Type B pancreatic cell (in vitro differentiated cells): ENCODE measurements at regions not wholly inside any gene's neighbourhood (a gene's known extent, or its start where the extent isn't known, plus 50 kb on each side); places are given as distances from the start of the nearest gene placed in this dataset.

Experiments
- DNase-seq: peaks from one replicate; pipeline ENCODE4 v3.0.0; 2021; ENCODE audit warnings: mixed read lengths; ENCODE audit not compliant: unreplicated experiment; ENCODE audit errors: extremely low spot score
- H3K27ac Mint-ChIP-seq: 2 replicates; pipeline ENCODE4 v1.8.0; 2021; ENCODE audit warnings: mild to moderate bottlenecking, mixed read lengths
- H3K27me3 Mint-ChIP-seq: 2 replicates; pipeline ENCODE4 v1.8.0; 2021; ENCODE audit warnings: mixed read lengths
- H3K36me3 Mint-ChIP-seq: 2 replicates; pipeline ENCODE4 v1.8.0; 2021; ENCODE audit warnings: mixed read lengths
- H3K4me1 Mint-ChIP-seq: one replicate; pipeline ENCODE4 v1.8.0; 2021; ENCODE audit warnings: mixed read lengths; ENCODE audit not compliant: unreplicated experiment
- H3K4me3 Mint-ChIP-seq: 2 replicates; pipeline ENCODE4 v1.8.0; 2021; ENCODE audit warnings: mild to moderate bottlenecking, mixed read lengths
- H3K9me3 Mint-ChIP-seq: 2 replicates; pipeline ENCODE4 v1.8.0; 2021; ENCODE audit warnings: mixed read lengths
- TF ChIP-seq, protein P1 (sequence below): fragments of 200-600 bp; sonication (generic); conservative IDR thresholded peaks from 2 replicates; pipeline ENCODE4 v1.5.0; 2021; ENCODE audit warnings: antibody characterized with exemption, mild to moderate bottlenecking

DNA sequence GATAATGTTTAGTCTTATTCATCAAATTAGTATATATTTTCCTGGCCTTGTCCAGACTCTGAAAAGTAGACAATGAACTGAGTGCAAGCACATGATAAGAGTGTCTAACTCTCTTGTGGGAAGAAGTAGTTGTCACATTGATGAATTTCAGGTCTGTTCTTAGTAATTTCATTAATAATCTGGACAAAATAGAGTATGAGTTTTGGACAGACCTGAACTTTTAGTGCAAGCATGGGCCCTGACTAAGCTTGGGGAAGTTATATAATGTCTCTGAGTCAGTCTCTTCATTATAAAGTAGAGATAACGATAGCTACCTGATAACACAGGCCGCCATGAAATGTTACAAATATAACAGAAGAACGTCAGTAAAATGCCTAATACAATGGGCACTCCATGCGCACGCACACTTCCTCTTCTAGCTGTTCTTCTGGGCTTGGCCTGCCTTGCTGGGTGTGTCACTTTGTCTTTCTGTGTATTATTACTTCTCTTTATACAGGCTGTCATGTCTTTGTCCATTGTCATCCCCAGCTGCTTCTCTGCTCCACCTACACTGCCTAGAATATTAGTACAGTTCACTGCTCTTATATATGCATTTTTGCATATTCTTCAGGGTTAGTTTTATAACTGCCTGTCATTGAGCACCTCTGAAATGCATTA lies 129.1 kb upstream of the HTR2A start:
- DNase-seq = no peak
- TF ChIP-seq, protein P1, sequence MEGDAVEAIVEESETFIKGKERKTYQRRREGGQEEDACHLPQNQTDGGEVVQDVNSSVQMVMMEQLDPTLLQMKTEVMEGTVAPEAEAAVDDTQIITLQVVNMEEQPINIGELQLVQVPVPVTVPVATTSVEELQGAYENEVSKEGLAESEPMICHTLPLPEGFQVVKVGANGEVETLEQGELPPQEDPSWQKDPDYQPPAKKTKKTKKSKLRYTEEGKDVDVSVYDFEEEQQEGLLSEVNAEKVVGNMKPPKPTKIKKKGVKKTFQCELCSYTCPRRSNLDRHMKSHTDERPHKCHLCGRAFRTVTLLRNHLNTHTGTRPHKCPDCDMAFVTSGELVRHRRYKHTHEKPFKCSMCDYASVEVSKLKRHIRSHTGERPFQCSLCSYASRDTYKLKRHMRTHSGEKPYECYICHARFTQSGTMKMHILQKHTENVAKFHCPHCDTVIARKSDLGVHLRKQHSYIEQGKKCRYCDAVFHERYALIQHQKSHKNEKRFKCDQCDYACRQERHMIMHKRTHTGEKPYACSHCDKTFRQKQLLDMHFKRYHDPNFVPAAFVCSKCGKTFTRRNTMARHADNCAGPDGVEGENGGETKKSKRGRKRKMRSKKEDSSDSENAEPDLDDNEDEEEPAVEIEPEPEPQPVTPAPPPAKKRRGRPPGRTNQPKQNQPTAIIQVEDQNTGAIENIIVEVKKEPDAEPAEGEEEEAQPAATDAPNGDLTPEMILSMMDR = no peak
- Mint-ChIP-seq H3K27me3 (no peaks in the 10 kb centered on the region), H3K4me3 (no peak overlapping the region), H3K27ac (no peak overlapping the region), H3K9me3 (no peaks in the 10 kb centered on the region), H3K36me3 (no peaks in the 10 kb centered on the region), H3K4me1 (peaks cover 27% of the 10 kb centered on the region)

GRCh38 chr13:47019977-47020376 lies 123.1 kb upstream of the HTR2A start:
- Mint-ChIP-seq H3K4me3 (no peak overlapping the region), H3K36me3 (no peaks in the 10 kb centered on the region), H3K4me1 (peaks cover 10% of the 10 kb centered on the region), H3K9me3 (peaks cover 8% of the 10 kb centered on the region), H3K27me3 (no peaks in the 10 kb centered on the region), H3K27ac (no peak overlapping the region)
- no peak for DNase-seq
- TF ChIP-seq, protein P1 = no peak

- TF ChIP-seq, protein P1 = no peak
- no peak overlapping the region for H3K27ac Mint-ChIP-seq
- H3K36me3 Mint-ChIP-seq = no peaks in the 10 kb centered on the region
- peaks cover 8% of the 10 kb centered on the region for H3K9me3 Mint-ChIP-seq
- DNase-seq = no peak
- H3K27me3 Mint-ChIP-seq = no peaks in the 10 kb centered on the region
- no peak overlapping the region for H3K4me3 Mint-ChIP-seq
- no peaks in the 10 kb centered on the region for H3K4me1 Mint-ChIP-seq
Measured at GRCh38 chr13:47017476-47017875, 120.6 kb upstream of the HTR2A start.

DNA sequence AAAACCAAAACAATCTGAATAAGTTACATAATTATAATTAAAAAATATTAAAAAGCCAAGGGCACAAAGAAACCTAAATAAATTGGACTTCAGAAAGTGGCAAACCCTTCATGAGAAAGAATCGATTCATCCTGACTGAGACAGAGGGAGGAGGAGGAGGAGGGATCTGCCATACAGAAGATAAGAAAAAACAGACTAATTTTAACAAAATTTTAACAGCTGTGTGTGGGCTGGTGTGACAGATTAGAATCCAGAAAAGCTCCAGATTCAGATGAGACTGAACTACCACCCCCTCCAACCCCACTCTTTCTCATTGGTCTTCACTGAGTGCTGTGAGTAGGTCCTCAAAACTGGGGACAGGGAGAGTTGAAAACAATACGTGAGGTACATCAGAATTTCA lies 111.5 kb upstream of the HTR2A start:
- Mint-ChIP-seq H3K4me3 (no peak overlapping the region), H3K9me3 (no peaks in the 10 kb centered on the region), H3K36me3 (no peaks in the 10 kb centered on the region), H3K27me3 (peaks cover 3% of the 10 kb centered on the region), H3K4me1 (no peaks in the 10 kb centered on the region), H3K27ac (no peak overlapping the region)
- no peak for DNase-seq
- TF ChIP-seq, protein P1 = no peak

DNA sequence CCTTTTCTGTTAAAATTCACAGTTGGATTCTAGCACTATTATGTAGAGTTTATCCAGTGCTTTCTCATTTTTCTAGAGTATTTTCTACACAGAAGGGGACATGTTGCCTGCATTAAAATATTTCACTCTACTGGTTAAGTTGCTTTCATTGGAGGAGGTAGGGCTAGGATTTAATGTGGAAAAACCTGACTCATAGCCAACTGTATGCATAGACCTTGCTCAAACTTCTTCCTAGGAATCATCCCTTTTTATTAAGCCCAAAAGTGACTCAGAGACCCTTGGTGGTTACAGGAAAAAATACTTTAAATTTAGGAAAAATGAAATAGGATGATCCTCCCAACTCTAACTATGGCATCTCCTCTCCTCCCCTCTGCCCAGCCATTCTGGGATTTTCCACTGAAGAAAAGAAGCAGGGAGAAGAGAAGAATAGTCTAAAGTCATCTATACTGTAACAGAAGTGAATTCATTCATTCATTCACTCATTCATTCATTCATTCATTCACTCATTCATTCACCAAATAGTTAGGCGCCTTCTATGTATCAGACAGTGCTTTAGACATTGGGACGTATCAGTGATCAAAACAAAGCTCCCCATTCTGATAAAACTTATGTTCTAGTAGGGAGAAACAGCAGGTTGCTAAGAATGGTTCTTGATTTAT lies 109.0 kb upstream of the HTR2A start:
- no peaks in the 10 kb centered on the region for H3K4me1 Mint-ChIP-seq
- no peak overlapping the region for H3K27ac Mint-ChIP-seq
- peaks cover 6% of the 10 kb centered on the region for H3K27me3 Mint-ChIP-seq
- TF ChIP-seq, protein P1 = no peak
- H3K36me3 Mint-ChIP-seq = no peaks in the 10 kb centered on the region
- no peak for DNase-seq
- H3K4me3 Mint-ChIP-seq = no peak overlapping the region
- H3K9me3 Mint-ChIP-seq = no peaks in the 10 kb centered on the region
